Omental fat pad (tissue), 3 donors: ENCODE measurements at regions not wholly inside any gene's neighbourhood (a gene's known extent, or its start where the extent isn't known, plus 50 kb on each side); places are given as distances from the start of the nearest gene placed in this dataset.

Experiments used
- ATAC-seq: fragments of 150-250 bp; one replicate; pipeline ENCODE4 v1.9.1; 2016; ENCODE audit warnings: mild to moderate bottlenecking, moderate library complexity; ENCODE audit not compliant: low FRiP score
- DNase-seq: peaks from one replicate; pipeline ENCODE4 v3.0.0-alpha.2; 2019; ENCODE audit warnings: low spot score
- CTCF ChIP-seq, 3 donors: fragments of 450-650 bp; IDR thresholded peaks; one replicate each; pipeline ENCODE4 v1.5.1; 2016 to 2017; ENCODE audit warnings: antibody characterized with exemption in 3 of 3, mild to moderate bottlenecking in 3 of 3, moderate library complexity in 2 of 3

GRCh38 chr5:110031402-110032140, 341.8 kb downstream of the MAN2A1 start:
- DNase-seq = no peak
- no peak for ATAC-seq
- TF ChIP-seq CTCF (IDR thresholded peaks at IDR 0.05) = no peak

- no peak for ATAC-seq
- DNase-seq = no peak
- no peak for TF ChIP-seq CTCF (IDR thresholded peaks at IDR 0.05)
These were observed 342.6 kb downstream of the MAN2A1 start for GRCh38 chr5:110032376-110032775.

- TF ChIP-seq CTCF (IDR thresholded peaks at IDR 0.05) = no peak
- ATAC-seq (no peak), DNase-seq (no peak)
These were observed 344.4 kb downstream of the MAN2A1 start for GRCh38 chr5:110034056-110034600.

GRCh38 chr5:110038297-110038997, 348.7 kb downstream of the MAN2A1 start:
- DNase-seq (no peak), ATAC-seq (peak; percentile 79)
- TF ChIP-seq CTCF (IDR thresholded peaks at IDR 0.05) = no peak

- DNase-seq = no peak
- no peak for ATAC-seq
- no peak for TF ChIP-seq CTCF (IDR thresholded peaks at IDR 0.05)
These were observed 350.5 kb downstream of the MAN2A1 start for GRCh38 chr5:110040178-110040577.

GRCh38 chr5:110043025-110043424, 353.3 kb downstream of the MAN2A1 start:
- DNase-seq (no peak), ATAC-seq (no peak)
- no peak for TF ChIP-seq CTCF (IDR thresholded peaks at IDR 0.05)
